ENCODE measurements at regions not wholly inside any gene's neighbourhood (a gene's known extent, or its start where the extent isn't known, plus 50 kb on each side); places are given as distances from the start of the nearest gene placed in this dataset.

GRCh38 chr15:96242761-96243160 lies 87.7 kb upstream of the NR2F2 start:
- no peak for DNase-seq (ENCODE audit: low spot score in 2 of 2)
- H3K36me3 ChIP-seq, result no peaks in the 10 kb centered on the region
- no peaks in the 10 kb centered on the region for H3K27me3 ChIP-seq
- no peak overlapping the region for H3K27ac ChIP-seq
- intact Hi-C loops (cut with DNase I; ENCODE audit: low total_unique reads), result no loop called here
- H3K4me3 ChIP-seq, result no peak overlapping the region
- H3K9me3 ChIP-seq, result peaks cover 0 to 5% of the 10 kb centered on the region in 2 donors
- TF ChIP-seq POLR2AphosphoS5 (IDR thresholded peaks at IDR 0.05) (no peak), POLR2A (IDR thresholded peaks at IDR 0.05) (no peak)
- TF ChIP-seq, protein P1, sequence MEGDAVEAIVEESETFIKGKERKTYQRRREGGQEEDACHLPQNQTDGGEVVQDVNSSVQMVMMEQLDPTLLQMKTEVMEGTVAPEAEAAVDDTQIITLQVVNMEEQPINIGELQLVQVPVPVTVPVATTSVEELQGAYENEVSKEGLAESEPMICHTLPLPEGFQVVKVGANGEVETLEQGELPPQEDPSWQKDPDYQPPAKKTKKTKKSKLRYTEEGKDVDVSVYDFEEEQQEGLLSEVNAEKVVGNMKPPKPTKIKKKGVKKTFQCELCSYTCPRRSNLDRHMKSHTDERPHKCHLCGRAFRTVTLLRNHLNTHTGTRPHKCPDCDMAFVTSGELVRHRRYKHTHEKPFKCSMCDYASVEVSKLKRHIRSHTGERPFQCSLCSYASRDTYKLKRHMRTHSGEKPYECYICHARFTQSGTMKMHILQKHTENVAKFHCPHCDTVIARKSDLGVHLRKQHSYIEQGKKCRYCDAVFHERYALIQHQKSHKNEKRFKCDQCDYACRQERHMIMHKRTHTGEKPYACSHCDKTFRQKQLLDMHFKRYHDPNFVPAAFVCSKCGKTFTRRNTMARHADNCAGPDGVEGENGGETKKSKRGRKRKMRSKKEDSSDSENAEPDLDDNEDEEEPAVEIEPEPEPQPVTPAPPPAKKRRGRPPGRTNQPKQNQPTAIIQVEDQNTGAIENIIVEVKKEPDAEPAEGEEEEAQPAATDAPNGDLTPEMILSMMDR (IDR thresholded peaks at IDR 0.05), result no peak
- no peaks in the 10 kb centered on the region for H3K4me1 ChIP-seq

- DNase-seq (ENCODE audit: low spot score in 2 of 2), result no peak
- Histone ChIP-seq H3K27ac (no peak overlapping the region), H3K9me3 (peaks cover 0 to 5% of the 10 kb centered on the region in 2 donors), H3K4me1 (no peaks in the 10 kb centered on the region), H3K27me3 (no peaks in the 10 kb centered on the region), H3K4me3 (no peak overlapping the region), H3K36me3 (no peaks in the 10 kb centered on the region)
- TF ChIP-seq, protein P1 (IDR thresholded peaks at IDR 0.05), result no peak
- TF ChIP-seq POLR2AphosphoS5 (IDR thresholded peaks at IDR 0.05) (no peak), POLR2A (IDR thresholded peaks at IDR 0.05) (no peak)
- intact Hi-C loops (cut with DNase I; ENCODE audit: low total_unique reads), result no loop called here
Measured at GRCh38 chr15:96243701-96244100, 86.8 kb upstream of the NR2F2 start.

- no peaks in the 10 kb centered on the region for H3K36me3 ChIP-seq
- no peak for DNase-seq (ENCODE audit: low spot score in 2 of 2)
- no peak for TF ChIP-seq POLR2A (IDR thresholded peaks at IDR 0.05)
- TF ChIP-seq, protein P1 (IDR thresholded peaks at IDR 0.05), result no peak
- TF ChIP-seq POLR2AphosphoS5 (IDR thresholded peaks at IDR 0.05), result no peak
- no peaks in the 10 kb centered on the region for H3K27me3 ChIP-seq
- peaks cover 0 to 5% of the 10 kb centered on the region in 2 donors for H3K9me3 ChIP-seq
- no peaks in the 10 kb centered on the region for H3K4me1 ChIP-seq
- no peak overlapping the region for H3K27ac ChIP-seq
- H3K4me3 ChIP-seq, result no peak overlapping the region
- intact Hi-C loops (cut with DNase I; ENCODE audit: low total_unique reads), result no loop called here
Measured at GRCh38 chr15:96245252-96245651, 85.2 kb upstream of the NR2F2 start.

- Histone ChIP-seq H3K4me1 (no peaks in the 10 kb centered on the region), H3K27me3 (no peaks in the 10 kb centered on the region), H3K36me3 (no peaks in the 10 kb centered on the region), H3K4me3 (no peak overlapping the region), H3K9me3 (peaks cover 0 to 1% of the 10 kb centered on the region in 2 donors), H3K27ac (no peak overlapping the region)
- DNase-seq (ENCODE audit: low spot score in 2 of 2), result no peak
- intact Hi-C loops (cut with DNase I; ENCODE audit: low total_unique reads), result no loop called here
- TF ChIP-seq POLR2AphosphoS5 (IDR thresholded peaks at IDR 0.05), result no peak
- TF ChIP-seq POLR2A (IDR thresholded peaks at IDR 0.05), result no peak
- TF ChIP-seq, protein P1 (IDR thresholded peaks at IDR 0.05), result no peak
Measured at GRCh38 chr15:96246057-96246456, 84.4 kb upstream of the NR2F2 start.

- no peak overlapping the region for H3K27ac ChIP-seq
- H3K36me3 ChIP-seq, result no peaks in the 10 kb centered on the region
- TF ChIP-seq POLR2A (IDR thresholded peaks at IDR 0.05) (no peak), POLR2AphosphoS5 (IDR thresholded peaks at IDR 0.05) (no peak)
- TF ChIP-seq, protein P1 (IDR thresholded peaks at IDR 0.05), result no peak
- no peaks in the 10 kb centered on the region for H3K27me3 ChIP-seq
- no peak overlapping the region for H3K4me3 ChIP-seq
- H3K4me1 ChIP-seq, result no peaks in the 10 kb centered on the region
- intact Hi-C loops (cut with DNase I; ENCODE audit: low total_unique reads), result no loop called here
- H3K9me3 ChIP-seq, result no peaks in the 10 kb centered on the region
- no peak for DNase-seq (ENCODE audit: low spot score in 2 of 2)
Measured at GRCh38 chr15:96247621-96248305, 82.7 kb upstream of the NR2F2 start.
